Activated naive CD4-positive, alpha-beta T cell treated with anti-CD3 and anti-CD28 coated beads, Interleukin-2, amount 50 U/mL, for 72 hours (primary cell): ENCODE measurements at regions not wholly inside any gene's neighbourhood (a gene's known extent, or its start where the extent isn't known, plus 50 kb on each side); places are given as distances from the start of the nearest gene placed in this dataset.

Source experiments
- ATAC-seq, 2 donors: fragments of 150-1000 bp; cut with Tn5 transposase; 2 replicates each; pipeline ENCODE4 v1.10.0; 2021; ENCODE audit warnings: mild to moderate bottlenecking in 2 of 2, moderate library complexity in 2 of 2
- DNase-seq, 2 donors: peaks; one replicate each; pipeline ENCODE4 v3.0.0; 2021 to 2022; ENCODE audit warnings: low spot score in 2 of 2
- H3K27ac Mint-ChIP-seq, 2 donors: one replicate each; pipeline ENCODE4 v1.8.0; 2022; ENCODE audit warnings: mild to moderate bottlenecking in 2 of 2, mixed read lengths in 2 of 2
- H3K36me3 Mint-ChIP-seq, 2 donors: one replicate each; pipeline ENCODE4 v1.8.0; 2022; ENCODE audit warnings: mixed read lengths in 2 of 2
- H3K9me3 Mint-ChIP-seq, 2 donors: one replicate each; pipeline ENCODE4 v1.8.0; 2022; ENCODE audit warnings: mixed read lengths in 2 of 2

- H3K36me3 Mint-ChIP-seq: no peaks in the 10 kb centered on the region
- no peak overlapping the region for H3K27ac Mint-ChIP-seq
- DNase-seq (peak in 1 of 2 donors; percentile 31), ATAC-seq (peak; percentile 63 to 90)
- peaks cover 0 to 8% of the 10 kb centered on the region in 2 donors for H3K9me3 Mint-ChIP-seq
Measured at GRCh38 chr14:98018628-98019027, 1221.4 kb downstream of the VRK1 start.

- no peaks in the 10 kb centered on the region for H3K9me3 Mint-ChIP-seq
- ATAC-seq: no peak
- no peak overlapping the region for H3K27ac Mint-ChIP-seq
- DNase-seq: no peak
- H3K36me3 Mint-ChIP-seq: peaks cover 0 to 2% of the 10 kb centered on the region in 2 donors
Measured at GRCh38 chr14:98022541-98023520, 1225.6 kb downstream of the VRK1 start.

GRCh38 chr14:98028162-98028561, 1231.0 kb downstream of the VRK1 start:
- DNase-seq: no peak
- Mint-ChIP-seq H3K36me3 (peaks cover 8 to 20% of the 10 kb centered on the region in 2 donors), H3K27ac (no peak overlapping the region), H3K9me3 (peaks cover 6 to 27% of the 10 kb centered on the region in 2 donors)
- ATAC-seq: no peak

GRCh38 chr14:98035396-98035795, 1236.6 kb downstream of the BCL11B start:
- ATAC-seq: no peak
- DNase-seq: no peak
- no peak overlapping the region for H3K27ac Mint-ChIP-seq
- peaks cover 6 to 33% of the 10 kb centered on the region in 2 donors for H3K9me3 Mint-ChIP-seq
- peaks cover 4 to 21% of the 10 kb centered on the region in 2 donors for H3K36me3 Mint-ChIP-seq

- ATAC-seq (no peak), DNase-seq (no peak)
- Mint-ChIP-seq H3K9me3 (peaks cover 0 to 29% of the 10 kb centered on the region in 2 donors), H3K36me3 (peaks cover 0 to 12% of the 10 kb centered on the region in 2 donors), H3K27ac (peak overlapping the region in 1 of 2 donors; percentile 33)
Measured at GRCh38 chr14:98037831-98038230, 1234.2 kb downstream of the BCL11B start.

GRCh38 chr14:98056946-98057345, 1215.1 kb downstream of the BCL11B start:
- no peak for ATAC-seq

GRCh38 chr14:98059106-98059505, 1212.9 kb downstream of the BCL11B start:
- no peak for DNase-seq
- H3K27ac Mint-ChIP-seq: no peak overlapping the region
- ATAC-seq: no peak
- H3K36me3 Mint-ChIP-seq: peaks cover 0 to 5% of the 10 kb centered on the region in 2 donors
- peaks cover 0 to 15% of the 10 kb centered on the region in 2 donors for H3K9me3 Mint-ChIP-seq

More at GRCh38 chr14:98056946-98057345, 1215.1 kb downstream of the BCL11B start:
- peaks cover 0 to 5% of the 10 kb centered on the region in 2 donors for H3K9me3 Mint-ChIP-seq
- H3K27ac Mint-ChIP-seq: no peak overlapping the region
- no peak for DNase-seq
- no peaks in the 10 kb centered on the region for H3K36me3 Mint-ChIP-seq

- H3K36me3 Mint-ChIP-seq: peaks cover 0 to 5% of the 10 kb centered on the region in 2 donors
- no peak for DNase-seq
Measured at GRCh38 chr14:98062083-98062482, 1209.9 kb downstream of the BCL11B start.

GRCh38 chr14:98069712-98070171, 1202.3 kb downstream of the BCL11B start:
- ATAC-seq (no peak), DNase-seq (no peak)
- H3K27ac Mint-ChIP-seq: no peak overlapping the region

More at GRCh38 chr14:98062083-98062482, 1209.9 kb downstream of the BCL11B start:
- no peak for ATAC-seq
- peaks cover 0 to 15% of the 10 kb centered on the region in 2 donors for H3K9me3 Mint-ChIP-seq
- no peak overlapping the region for H3K27ac Mint-ChIP-seq

GRCh38 chr14:98070536-98070935, 1201.5 kb downstream of the BCL11B start:
- no peak for ATAC-seq
- H3K36me3 Mint-ChIP-seq: no peaks in the 10 kb centered on the region
- peaks cover 0 to 5% of the 10 kb centered on the region in 2 donors for H3K9me3 Mint-ChIP-seq

More at GRCh38 chr14:98069712-98070171, 1202.3 kb downstream of the BCL11B start:
- Mint-ChIP-seq H3K9me3 (peaks cover 0 to 5% of the 10 kb centered on the region in 2 donors), H3K36me3 (no peaks in the 10 kb centered on the region)

GRCh38 chr14:98074111-98074510, 1197.9 kb downstream of the BCL11B start:
- no peak for ATAC-seq
- DNase-seq: no peak
- H3K9me3 Mint-ChIP-seq: peaks cover 0 to 5% of the 10 kb centered on the region in 2 donors
- H3K36me3 Mint-ChIP-seq: no peaks in the 10 kb centered on the region
- H3K27ac Mint-ChIP-seq: no peak overlapping the region

More at GRCh38 chr14:98070536-98070935, 1201.5 kb downstream of the BCL11B start:
- DNase-seq: no peak
- H3K27ac Mint-ChIP-seq: no peak overlapping the region

- Mint-ChIP-seq H3K27ac (peak overlapping the region in 1 of 2 donors; percentile 10), H3K36me3 (no peaks in the 10 kb centered on the region), H3K9me3 (peaks cover 0 to 4% of the 10 kb centered on the region in 2 donors)
- ATAC-seq (no peak), DNase-seq (no peak)
Measured at GRCh38 chr14:98077176-98077575, 1194.8 kb downstream of the BCL11B start.

GRCh38 chr14:98082833-98083232, 1189.2 kb downstream of the BCL11B start:
- no peak for ATAC-seq
- Mint-ChIP-seq H3K9me3 (no peaks in the 10 kb centered on the region), H3K36me3 (no peaks in the 10 kb centered on the region)

GRCh38 chr14:98085751-98086150, 1186.2 kb downstream of the BCL11B start:
- ATAC-seq (no peak), DNase-seq (no peak)
- Mint-ChIP-seq H3K36me3 (no peaks in the 10 kb centered on the region), H3K9me3 (no peaks in the 10 kb centered on the region), H3K27ac (no peak overlapping the region)

More at GRCh38 chr14:98082833-98083232, 1189.2 kb downstream of the BCL11B start:
- DNase-seq: no peak
- H3K27ac Mint-ChIP-seq: no peak overlapping the region

- Mint-ChIP-seq H3K27ac (no peak overlapping the region), H3K9me3 (peaks cover 0 to 29% of the 10 kb centered on the region in 2 donors), H3K36me3 (peaks cover 8 to 25% of the 10 kb centered on the region in 2 donors)
- ATAC-seq (no peak), DNase-seq (no peak)
Measured at GRCh38 chr14:98093111-98093510, 1178.9 kb downstream of the BCL11B start.

GRCh38 chr14:98099527-98099926, 1172.5 kb downstream of the BCL11B start:
- Mint-ChIP-seq H3K27ac (peak overlapping the region; percentile 48 to 92), H3K9me3 (peaks cover 12 to 38% of the 10 kb centered on the region in 2 donors), H3K36me3 (peaks cover 0 to 45% of the 10 kb centered on the region in 2 donors)
- DNase-seq (no peak), ATAC-seq (peak; percentile 96 to 98)

GRCh38 chr14:98101323-98101722, 1170.7 kb downstream of the BCL11B start:
- DNase-seq: no peak

More at GRCh38 chr14:98101323-98101722, 1170.7 kb downstream of the BCL11B start:
- Mint-ChIP-seq H3K9me3 (peaks cover 12 to 34% of the 10 kb centered on the region in 2 donors), H3K36me3 (peaks cover 0 to 43% of the 10 kb centered on the region in 2 donors), H3K27ac (peak overlapping the region in 1 of 2 donors; percentile 65)
- no peak for ATAC-seq
